Left forelimb (tissue), 1 donor: ENCODE measurements at regions not wholly inside any gene's neighbourhood (a gene's known extent, or its start where the extent isn't known, plus 50 kb on each side); places are given as distances from the start of the nearest gene placed in this dataset.
"Not testable (repeated sequence)": the region's sequence is repeated elsewhere in the genome, so short reads cannot be mapped to it uniquely, and the experiment has no call there.

ENCODE experiments used
- DNase-seq: peaks from one replicate; pipeline ENCODE4 v3.0.0-alpha.2; 2018; ENCODE audit warnings: low spot score

- no peak for DNase-seq
Measured at GRCh38 chr12:83808591-83808990, 1104.0 kb downstream of the SLC6A15 start.

GRCh38 chr12:83807871-83808270 is 1104.7 kb downstream of the SLC6A15 start:
- no peak for DNase-seq

GRCh38 chr12:83805873-83806272 is 1106.7 kb downstream of the SLC6A15 start:
- no peak for DNase-seq

GRCh38 chr12:83805156-83805772 is 1107.3 kb downstream of the SLC6A15 start:
- no peak for DNase-seq

GRCh38 chr12:83801972-83802371 is 1110.6 kb downstream of the SLC6A15 start:
- no peak for DNase-seq

- DNase-seq: no peak
Measured at GRCh38 chr12:83800022-83800421, 1112.6 kb downstream of the SLC6A15 start.

- no peak for DNase-seq
Measured at GRCh38 chr12:83796531-83796930, 1109.8 kb downstream of the TMTC2 start.

GRCh38 chr12:83793616-83794015 is 1106.9 kb downstream of the TMTC2 start:
- no peak for DNase-seq

GRCh38 chr12:83784298-83784890 is 1097.7 kb downstream of the TMTC2 start:
- DNase-seq: no peak

GRCh38 chr12:83779526-83779925 is 1092.8 kb downstream of the TMTC2 start:
- DNase-seq: no peak

- no peak for DNase-seq
Measured at GRCh38 chr12:83769151-83769550, 1082.4 kb downstream of the TMTC2 start.

- no peak for DNase-seq
Measured at GRCh38 chr12:83767723-83768122, 1081.0 kb downstream of the TMTC2 start.

- no peak for DNase-seq
Measured at GRCh38 chr12:83763425-83763824, 1076.7 kb downstream of the TMTC2 start.

- DNase-seq: no peak
Measured at GRCh38 chr12:83759906-83760305, 1073.2 kb downstream of the TMTC2 start.

GRCh38 chr12:83758888-83759631 is 1072.4 kb downstream of the TMTC2 start:
- DNase-seq: no peak

- DNase-seq: no peak
Measured at GRCh38 chr12:83753904-83754303, 1067.2 kb downstream of the TMTC2 start.

- DNase-seq: no peak
Measured at GRCh38 chr12:83753205-83753604, 1066.5 kb downstream of the TMTC2 start.

- no peak for DNase-seq
Measured at GRCh38 chr12:83739607-83740006, 1052.9 kb downstream of the TMTC2 start.

GRCh38 chr12:83710851-83711250 is 1024.1 kb downstream of the TMTC2 start:
- no peak for DNase-seq

GRCh38 chr12:83709899-83710298 is 1023.2 kb downstream of the TMTC2 start:
- no peak for DNase-seq

GRCh38 chr12:83700838-83701237 is 1014.1 kb downstream of the TMTC2 start:
- DNase-seq: no peak

GRCh38 chr12:83696311-83696710 is 1009.6 kb downstream of the TMTC2 start:
- DNase-seq: not testable (repeated sequence)

- DNase-seq: no peak
Measured at GRCh38 chr12:83691730-83692129, 1005.0 kb downstream of the TMTC2 start.
